HG02981 (cell line): ENCODE measurements at regions not wholly inside any gene's neighbourhood (a gene's known extent, or its start where the extent isn't known, plus 50 kb on each side); places are given as distances from the start of the nearest gene placed in this dataset.

ENCODE experiments used
- ATAC-seq: cut with Tn5 transposase; IDR thresholded peaks from one replicate; pipeline ENCODE4 v1.9.1; 2021; ENCODE audit warnings: mild to moderate bottlenecking, moderate library complexity; ENCODE audit not compliant: unreplicated experiment

DNA sequence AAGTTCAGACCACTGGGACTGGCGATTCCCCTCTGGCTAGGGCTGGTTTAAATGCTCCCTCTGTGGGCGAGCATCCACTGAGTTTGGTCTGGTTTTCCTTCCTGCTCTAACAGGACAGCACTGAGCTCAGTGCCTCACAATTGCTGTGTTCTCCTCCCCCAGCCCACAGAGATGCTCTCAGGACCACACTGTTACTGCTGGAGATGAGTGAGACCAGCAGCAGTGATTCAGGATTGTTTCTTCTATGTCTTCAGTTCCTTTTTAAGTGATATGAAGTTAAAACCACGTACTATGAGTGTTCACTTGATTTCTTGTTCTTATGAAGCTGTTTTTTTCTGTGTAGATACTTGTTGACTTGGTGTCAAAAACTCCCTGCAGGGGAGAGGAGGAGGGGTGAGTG lies 180.4 kb upstream of the COL8A1 start:
- ATAC-seq, result no peak

DNA sequence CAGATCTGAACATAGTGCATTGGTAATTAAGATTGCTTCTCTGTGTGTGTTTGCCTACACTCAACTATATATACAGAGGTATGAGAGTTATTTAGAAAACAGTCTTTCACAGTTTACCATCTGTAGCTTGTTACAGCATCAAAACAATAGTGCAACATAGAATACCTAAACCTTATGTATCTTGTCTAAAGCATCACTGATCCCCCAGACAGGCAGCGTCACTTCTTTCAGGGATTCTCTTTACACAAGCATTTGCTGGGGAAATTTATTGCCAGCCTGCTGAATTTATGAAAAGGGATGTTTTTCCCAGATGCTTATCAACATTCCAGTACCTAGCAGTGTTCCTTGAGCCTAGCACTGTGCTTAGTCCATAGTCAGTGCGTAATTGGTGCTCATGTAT lies 195.8 kb upstream of the COL8A1 start:
- ATAC-seq, result no peak

DNA sequence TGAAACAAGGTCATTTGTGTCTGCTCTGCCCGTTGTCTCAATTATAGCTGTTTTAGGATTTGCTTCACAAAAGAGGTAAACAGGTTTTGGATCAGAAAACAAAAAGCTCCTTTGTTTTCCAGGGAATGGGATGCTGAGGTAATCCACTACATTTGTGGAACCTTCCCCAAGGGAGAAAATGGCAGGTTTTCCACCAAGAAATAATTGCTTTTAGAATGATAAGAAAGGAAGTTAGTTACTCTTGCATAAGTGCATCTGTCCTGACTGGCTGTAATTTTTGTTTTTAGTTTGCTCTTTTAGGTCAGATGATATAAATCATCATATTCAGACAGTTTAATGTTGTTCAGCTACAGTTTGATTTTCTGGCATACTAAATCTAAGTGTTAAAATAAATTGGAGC lies 198.5 kb upstream of the COL8A1 start:
- ATAC-seq, result no peak

DNA sequence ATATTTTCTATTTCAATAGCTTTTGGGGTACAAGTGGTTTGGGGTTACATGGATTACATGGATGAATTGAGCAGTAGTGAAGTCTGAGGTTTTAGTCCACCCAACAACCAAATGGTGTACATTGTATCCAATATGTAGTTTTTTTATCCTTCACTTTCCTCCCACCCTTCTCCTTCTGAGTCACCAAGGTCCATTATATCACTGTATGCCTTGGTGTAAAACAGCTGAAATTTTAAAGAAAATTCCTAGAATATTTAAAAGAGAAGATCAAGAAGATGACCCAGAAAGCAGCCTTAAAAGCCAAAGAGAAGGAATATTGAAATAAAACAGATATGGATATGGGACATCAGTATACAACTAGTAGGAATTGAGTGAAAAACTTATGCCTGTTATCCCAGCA lies 204.2 kb upstream of the COL8A1 start:
- no peak for ATAC-seq

DNA sequence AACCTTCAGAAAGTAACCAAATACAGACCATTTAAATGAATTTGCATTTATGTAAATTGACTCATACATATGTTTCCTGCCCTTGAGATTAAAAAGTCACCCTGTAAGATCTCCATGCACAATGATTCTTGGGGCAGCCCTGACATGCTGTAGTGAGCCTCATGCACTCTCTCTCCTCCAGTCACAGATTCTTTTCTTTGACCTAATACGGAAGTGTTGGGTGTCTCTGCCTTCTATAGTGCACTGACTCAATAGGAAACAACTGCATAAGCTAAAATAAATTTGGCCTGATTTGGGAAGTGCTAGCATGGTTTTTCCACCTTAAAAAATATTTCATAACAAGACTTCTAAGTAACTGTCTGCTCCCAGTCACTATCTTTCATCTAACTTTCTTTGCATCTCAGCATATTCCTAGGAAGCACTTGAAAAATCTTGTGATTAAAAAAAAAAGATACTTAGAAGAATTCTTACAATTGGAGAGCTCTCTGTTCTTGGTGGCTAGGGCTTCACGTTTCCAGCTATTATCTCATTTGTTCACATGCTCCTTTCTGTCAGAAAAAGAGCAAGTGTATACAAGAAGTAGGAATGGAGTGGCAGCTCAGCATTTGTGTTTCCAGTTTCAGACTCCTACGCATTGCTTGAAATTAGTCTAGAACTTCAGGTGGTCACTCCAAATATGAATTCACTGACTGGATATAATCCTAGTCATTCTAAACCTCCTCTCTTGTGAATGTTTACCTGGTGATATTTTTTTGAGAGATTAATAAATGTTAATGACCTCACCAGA lies 207.9 kb upstream of the COL8A1 start:
- no peak for ATAC-seq

DNA sequence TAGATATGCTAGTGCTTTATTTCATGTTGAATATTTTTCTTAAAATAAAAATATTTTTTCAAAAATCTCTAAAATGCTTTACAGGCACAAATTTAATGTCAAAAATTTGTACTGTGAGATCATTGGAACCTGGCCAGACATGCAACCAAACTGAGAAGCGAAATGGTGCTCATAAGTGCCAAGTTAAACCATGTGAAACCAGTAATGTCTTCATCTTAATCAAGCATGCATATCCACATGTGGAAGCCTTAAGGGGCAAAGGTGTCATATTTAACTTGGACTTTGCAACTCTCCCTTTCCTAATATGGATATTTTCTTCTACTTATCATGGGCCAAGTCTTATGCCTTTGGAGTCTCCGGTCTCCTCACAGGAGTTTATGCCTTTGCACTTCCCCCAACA lies 208.9 kb upstream of the COL8A1 start:
- no peak for ATAC-seq

DNA sequence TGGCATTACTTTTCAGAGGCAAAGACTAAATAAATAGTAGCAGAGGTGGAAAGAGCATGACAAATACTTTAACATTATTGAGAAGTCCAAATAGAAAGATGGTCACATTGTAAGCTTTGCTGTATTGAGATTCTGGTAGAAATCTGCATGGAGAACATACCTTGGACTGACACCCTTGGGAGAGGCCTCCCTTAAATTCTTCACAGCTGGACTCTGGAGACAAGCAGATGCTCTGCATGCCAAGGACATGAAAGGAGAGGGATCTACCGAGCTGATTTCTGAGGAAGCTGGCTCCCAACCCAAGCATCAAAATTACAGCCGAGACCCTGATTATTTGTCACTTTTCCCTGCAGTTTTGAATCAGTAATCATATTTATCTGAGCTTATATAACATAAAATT lies 212.5 kb upstream of the COL8A1 start:
- no peak for ATAC-seq

DNA sequence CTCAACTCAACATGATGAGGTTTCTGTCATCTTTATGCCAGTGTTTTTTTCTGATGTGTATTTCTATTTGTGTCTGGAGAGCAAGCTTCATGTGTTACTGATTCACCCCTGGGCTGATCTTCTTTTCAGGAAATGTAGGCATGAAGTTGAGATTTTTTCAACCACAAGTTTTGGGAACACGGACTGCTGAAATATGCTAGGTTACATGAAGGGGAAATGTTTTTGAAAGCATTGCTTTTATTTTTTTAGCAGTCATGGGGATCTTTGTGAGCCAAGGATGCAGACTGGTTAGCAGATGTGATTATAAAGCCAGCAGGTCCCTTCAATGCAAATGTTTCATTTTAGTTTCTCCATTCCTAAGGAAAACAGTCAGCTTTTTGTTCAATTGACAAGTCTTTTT lies 219.3 kb upstream of the COL8A1 start:
- no peak for ATAC-seq

DNA sequence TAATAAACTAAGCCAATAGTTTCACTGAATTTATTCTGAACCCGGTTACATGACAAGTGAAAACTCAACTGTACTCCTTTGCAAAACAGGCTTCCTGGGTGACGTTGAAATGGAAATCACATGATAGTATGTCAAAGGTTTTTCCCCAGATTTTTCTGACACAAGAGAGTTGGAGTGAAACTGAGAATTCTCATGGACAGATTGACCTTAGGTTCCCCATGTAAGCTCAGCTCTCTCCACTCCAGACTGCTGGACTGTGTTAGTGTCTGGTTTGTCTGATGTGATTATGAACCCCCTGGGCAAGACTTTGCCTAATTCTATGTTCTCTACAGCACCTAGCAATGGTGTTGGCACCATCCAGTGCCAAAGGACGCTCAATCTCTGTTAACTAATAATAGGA lies 219.7 kb upstream of the COL8A1 start:
- ATAC-seq, result peak; percentile 70

DNA sequence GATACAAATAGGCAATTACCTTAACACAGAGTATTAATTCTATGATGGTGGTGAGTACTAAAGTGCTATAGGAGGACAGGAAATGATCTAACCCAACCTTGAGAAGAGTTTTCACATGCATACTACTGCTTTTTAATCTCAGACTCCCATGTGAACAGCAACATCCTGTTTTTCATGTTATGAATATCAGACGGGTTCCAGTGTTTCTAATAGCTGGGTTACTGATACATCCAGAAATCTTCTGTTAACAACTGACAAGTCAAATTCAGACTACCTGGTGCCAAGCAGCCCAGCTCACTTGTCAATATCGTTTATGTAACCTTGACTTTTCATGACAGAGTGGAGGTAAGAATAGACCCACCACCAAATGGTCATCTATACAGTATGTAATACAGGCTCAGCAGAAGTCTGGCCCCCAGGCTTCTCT lies 220.2 kb upstream of the COL8A1 start:
- peak; percentile 68 for ATAC-seq

DNA sequence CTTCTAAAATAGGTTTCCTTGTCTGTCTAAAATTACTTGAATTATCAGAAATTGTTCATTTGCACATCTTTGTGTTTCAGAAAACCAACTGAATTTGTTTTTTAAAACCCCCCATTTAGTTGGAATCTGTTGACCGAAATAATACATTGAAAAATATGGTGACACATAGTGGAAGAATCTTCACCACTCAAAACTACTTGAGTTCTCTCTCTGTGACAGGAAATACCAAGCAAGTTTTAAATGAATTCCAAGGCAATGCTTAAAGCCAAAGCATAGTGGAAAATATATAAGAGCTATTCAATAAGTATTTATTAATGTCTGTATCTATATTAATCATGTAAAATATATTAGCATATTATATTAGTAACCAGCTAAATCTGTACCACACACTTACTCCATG lies 224.9 kb upstream of the COL8A1 start:
- no peak for ATAC-seq

DNA sequence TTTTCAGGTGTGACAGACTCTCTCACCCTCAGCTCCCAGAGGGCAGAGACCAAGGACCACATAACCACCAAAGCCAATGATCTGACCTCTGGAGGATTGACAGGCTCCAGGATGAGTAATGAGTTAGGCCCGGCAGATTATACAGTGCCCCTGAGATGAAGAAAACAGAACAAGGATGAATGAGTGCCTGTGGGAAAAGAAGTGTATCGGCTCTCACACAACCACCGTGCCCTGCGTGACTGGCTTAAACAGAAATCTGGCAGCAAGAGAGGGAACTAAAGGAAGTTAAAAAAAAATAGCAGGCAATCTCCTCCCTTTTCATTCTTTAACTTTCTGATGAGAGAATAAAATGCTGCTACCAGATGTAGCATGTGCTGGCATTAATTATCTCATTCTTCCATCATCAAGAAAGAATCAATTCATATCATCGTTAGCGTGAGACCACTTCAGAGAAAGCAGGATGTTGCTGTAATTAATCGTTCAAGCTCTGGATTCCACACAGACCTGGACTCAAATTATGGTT lies 227.5 kb upstream of the COL8A1 start:
- peak; percentile 79 for ATAC-seq

DNA sequence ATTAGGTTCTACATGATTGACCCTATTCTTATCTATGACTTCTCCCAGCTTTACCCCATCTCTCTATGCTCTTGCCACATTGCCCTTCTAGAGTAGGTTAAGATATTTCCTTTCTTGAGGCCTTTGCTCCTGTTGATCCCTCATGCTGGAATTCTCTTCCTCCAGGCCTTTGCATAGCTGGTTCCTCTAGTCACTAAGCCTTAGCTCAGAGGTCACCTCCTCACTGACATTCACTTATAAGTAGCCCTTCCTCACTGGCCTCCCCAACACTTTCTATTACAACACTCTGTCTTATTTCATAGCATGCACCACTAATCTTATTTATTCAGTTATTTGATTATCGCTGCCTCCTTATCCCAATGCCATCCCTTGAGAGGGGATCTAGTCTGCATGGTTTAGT lies 228.4 kb upstream of the COL8A1 start:
- ATAC-seq, result no peak

DNA sequence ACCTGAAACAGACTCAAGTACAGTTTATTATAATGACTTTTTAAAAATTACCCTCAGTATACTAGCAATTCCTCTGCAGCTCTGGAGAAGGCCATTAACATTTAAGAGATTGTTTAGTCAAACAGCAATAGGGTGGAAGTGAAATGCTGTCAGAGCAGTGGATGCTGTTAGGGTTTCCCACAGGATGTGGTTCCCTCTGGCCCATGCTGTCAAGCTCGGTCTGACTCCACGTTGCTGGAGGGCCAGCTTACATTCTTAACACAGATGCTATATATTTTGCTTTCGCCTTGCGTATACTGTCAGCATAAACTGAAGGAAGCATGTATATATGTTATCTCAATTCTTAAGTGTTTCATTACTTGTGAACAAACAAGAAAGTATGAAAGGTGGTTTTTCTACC lies 231.1 kb upstream of the COL8A1 start:
- no peak for ATAC-seq

DNA sequence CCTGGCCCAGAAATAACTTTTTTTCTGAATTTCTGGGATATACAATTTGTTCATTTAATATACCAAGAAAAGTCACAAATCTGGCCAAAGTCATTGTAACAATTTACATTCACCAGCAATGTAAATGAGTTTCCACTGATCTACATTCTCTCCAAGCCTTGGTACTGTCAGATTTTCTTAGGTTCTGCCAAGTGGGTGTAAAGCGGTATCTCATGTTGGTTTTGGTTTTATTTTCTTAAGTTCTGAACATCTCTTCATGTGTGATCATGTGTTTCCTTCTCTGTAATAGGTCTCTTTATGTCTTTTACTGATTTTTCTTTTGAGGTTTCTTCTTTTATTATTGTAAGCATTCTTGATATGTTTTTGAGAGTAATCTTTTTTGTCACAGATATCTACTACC lies 235.6 kb upstream of the COL8A1 start:
- no peak for ATAC-seq

DNA sequence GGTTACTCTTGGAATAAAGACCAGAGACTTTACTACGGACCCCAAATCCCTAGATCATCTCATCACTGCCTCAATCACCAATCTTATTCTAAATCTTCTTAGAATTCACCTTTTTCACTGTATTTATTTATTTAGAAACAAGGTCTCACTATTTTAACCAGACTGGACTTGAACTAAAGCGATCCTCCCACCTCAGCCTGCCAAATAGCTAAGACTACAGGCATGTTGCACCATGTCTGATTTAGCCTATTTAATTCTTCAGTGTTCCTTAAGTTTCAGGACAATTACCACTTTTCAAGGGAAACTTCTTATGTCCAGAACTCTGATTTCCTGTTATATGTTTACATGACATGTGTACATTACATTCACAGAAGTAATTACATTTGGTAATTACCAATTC lies 238.0 kb upstream of the COL8A1 start:
- ATAC-seq, result no peak

DNA sequence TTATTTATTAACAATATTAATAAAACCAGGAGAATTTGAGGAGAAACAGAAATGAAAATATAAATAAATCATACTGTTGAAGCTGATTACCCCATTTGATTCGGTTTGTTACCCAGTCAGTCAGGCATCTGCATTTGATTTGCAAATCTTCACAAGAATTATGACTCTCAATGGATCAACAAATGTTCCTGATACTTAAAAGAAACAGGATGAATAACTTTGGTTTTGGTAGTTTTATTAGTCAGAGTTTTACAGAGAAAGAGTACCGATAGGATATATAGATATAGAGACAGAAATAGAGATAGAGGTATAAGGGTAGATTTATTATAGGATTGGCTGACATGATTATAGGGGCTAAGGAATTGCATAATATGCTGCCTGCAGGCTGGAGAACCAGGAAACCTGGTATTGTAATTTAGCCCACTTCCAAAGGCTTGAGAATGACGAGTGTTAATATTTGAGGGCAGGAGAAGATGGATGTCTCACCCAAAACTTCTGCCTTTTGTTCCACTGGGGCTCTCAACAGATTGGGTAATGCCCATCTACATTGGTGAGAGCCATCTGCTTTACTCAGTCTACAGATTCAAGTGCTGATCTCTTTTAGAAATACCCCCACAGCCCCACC lies 241.6 kb upstream of the COL8A1 start:
- no peak for ATAC-seq

DNA sequence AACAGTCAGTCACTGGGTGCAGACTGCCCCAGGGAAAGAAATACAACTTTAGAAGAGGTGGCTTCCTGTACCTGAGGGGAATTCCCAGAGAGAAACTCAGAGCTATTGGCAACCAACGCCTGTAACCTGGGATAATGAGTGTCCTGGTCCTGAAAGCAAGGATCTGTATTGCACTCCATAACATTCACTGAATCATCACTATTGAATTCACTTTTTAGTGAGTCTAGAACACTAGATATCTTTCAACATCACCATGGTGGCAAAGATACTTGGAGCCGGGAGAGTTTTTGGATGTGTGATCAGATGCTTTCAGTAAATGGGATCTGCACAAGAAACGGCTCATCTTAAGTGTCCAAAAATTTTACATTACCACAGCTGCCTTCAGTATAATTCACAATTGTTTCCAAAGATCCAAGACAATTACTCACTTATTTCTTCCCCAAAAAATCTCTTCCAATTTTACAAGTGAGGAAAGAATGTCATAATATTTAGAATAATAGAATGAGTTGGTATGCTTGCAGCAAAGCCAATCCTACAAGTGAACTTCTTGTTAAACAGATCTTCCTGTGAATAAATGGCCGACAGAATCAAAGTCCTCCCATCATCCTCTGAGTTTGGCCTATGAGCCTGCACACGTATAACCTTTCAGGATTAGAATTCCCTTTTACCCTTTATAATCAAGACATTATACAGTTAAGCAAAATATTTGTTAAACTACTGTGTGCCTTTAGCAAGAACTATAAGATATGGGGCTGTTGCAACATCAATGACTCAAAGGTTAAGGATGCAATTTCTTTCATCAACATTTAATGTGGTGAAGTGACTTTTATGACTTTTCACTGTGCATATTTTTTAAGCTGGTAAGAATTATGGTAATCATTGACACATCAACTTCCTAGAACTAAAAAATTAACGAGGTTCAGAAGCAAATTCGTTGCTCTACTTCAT lies 243.3 kb upstream of the COL8A1 start:
- ATAC-seq, result no peak

DNA sequence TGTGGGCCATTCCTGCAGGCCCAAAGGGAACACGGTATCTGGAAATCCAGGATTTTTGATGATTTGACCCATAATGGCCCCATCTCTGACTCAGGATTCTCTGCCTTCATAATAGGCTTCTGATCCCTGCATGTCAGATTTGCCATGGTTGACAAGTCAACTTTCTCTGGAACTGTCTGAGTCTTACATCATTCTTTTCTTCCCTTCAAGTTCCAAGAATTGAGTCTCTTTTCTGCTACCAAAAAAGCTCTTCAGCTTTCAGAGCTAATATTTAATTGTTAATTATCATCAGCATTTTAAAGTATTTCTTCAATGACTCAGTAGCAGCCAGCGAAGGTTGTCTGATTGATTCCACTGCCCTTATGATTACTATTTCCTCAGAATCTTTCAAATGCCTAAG lies 244.4 kb upstream of the COL8A1 start:
- ATAC-seq, result no peak

DNA sequence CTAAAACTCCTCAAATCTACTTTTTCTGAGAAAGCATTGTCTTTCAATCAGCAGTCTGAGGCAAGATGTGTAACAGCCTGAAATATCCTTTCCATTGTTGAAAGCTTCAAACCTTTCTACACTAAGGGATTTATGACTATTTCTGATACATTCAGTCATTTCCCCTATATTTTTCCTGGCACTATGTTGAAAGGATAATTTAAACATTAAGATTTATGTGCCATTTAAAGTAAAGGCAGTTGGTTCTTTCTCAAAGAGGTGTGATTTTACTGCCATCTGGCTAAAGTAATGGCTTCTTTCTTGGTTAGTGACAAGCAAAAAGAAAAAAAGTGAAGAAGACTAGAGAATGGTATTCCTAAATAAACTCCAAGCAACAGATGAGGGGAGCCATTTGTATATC lies 249.6 kb upstream of the COL8A1 start:
- ATAC-seq, result no peak

DNA sequence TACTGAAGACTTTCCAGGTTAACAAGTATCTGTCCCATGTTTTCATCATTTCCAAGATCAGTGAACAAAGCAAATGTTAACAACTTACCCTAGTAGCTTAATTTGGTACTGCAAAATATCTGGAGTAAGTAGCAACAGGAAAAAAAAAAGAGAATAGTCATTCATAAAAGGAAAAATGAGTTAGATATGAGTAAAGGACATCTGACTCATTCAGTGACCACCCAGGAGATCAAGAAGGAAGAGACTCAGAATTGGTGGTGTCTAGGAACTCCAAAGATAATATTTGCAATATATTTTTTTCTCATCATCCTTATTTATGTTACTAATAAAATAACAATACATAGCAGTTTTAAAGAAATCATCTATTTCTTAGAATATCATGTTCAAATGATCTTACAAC lies 253.8 kb upstream of the COL8A1 start:
- ATAC-seq, result no peak
